DND-41 (cell line): ENCODE measurements at regions not wholly inside any gene's neighbourhood (a gene's known extent, or its start where the extent isn't known, plus 50 kb on each side); places are given as distances from the start of the nearest gene placed in this dataset.

Experiments
- ATAC-seq: fragments of 200-7000 bp; cut with Tn5 transposase; 3 replicates; pipeline ENCODE4 v1.9.1; 2021; ENCODE audit warnings: low read depth; ENCODE audit not compliant: insufficient read depth
- DNase-seq: peaks from one replicate; pipeline ENCODE4 v3.0.0-alpha.2; 2020
- H2AFZ ChIP-seq: 2 replicates; pipeline ENCODE4 v1.6.0; 2012; ENCODE audit warnings: low read depth, low read length
- H3K27ac ChIP-seq: 2 replicates; pipeline ENCODE4 v1.5.1; 2012; ENCODE audit warnings: low read length, inconsistent platforms
- H3K27me3 ChIP-seq: fragments of 200-600 bp; sonication (generic); 2 replicates; pipeline ENCODE4 v1.6.0; 2012; ENCODE audit warnings: low read length, mild to moderate bottlenecking, inconsistent platforms; ENCODE audit not compliant: insufficient read depth, poor library complexity
- H3K36me3 ChIP-seq: 2 replicates; pipeline ENCODE4 v1.5.1; 2012; ENCODE audit warnings: low read length, inconsistent platforms; ENCODE audit not compliant: insufficient read depth
- H3K4me1 ChIP-seq: 2 replicates; pipeline ENCODE4 v1.5.1; 2012; ENCODE audit warnings: mild to moderate bottlenecking, low read length; ENCODE audit not compliant: insufficient read depth
- H3K4me2 ChIP-seq: 2 replicates; pipeline ENCODE4 v1.6.0; 2012; ENCODE audit warnings: mild to moderate bottlenecking, moderate library complexity, low read length, inconsistent platforms; ENCODE audit not compliant: insufficient read depth
- H3K4me3 ChIP-seq, 2 experiments: fragments of 200-600 bp in 1 of 2; shearing (Covaris generic) in 1 of 2; 2 replicates each; pipeline ENCODE4 v1.5.1; 2012 to 2016; ENCODE audit warnings: inconsistent platforms in 2 of 2, low read length in 2 of 2, mild to moderate bottlenecking in 2 of 2, low read depth in 1 of 2, moderate library complexity in 1 of 2
- H3K79me2 ChIP-seq: 2 replicates; pipeline ENCODE4 v1.6.0; 2012; ENCODE audit warnings: low read length, inconsistent platforms; ENCODE audit not compliant: insufficient read depth
- H3K9ac ChIP-seq: 2 replicates; pipeline ENCODE4 v1.6.0; 2012; ENCODE audit warnings: low read depth, mild to moderate bottlenecking, inconsistent platforms, low read length, moderate library complexity
- H3K9me3 ChIP-seq: 2 replicates; pipeline ENCODE4 v1.5.1; 2012; ENCODE audit warnings: low read length, moderate library complexity, mild to moderate bottlenecking, inconsistent platforms; ENCODE audit not compliant: insufficient read depth, severe bottlenecking
- H4K20me1 ChIP-seq: 2 replicates; pipeline ENCODE4 v1.6.0; 2012; ENCODE audit warnings: low read length; ENCODE audit not compliant: insufficient read depth
- EZH2 ChIP-seq: IDR thresholded peaks from 3 replicates; pipeline ENCODE4 v1.6.1; 2012; ENCODE audit warnings: borderline replicate concordance, low read depth, mild to moderate bottlenecking, moderate library complexity, low read length, inconsistent platforms; ENCODE audit not compliant: severe bottlenecking
- TF ChIP-seq, protein P1 (sequence below): IDR thresholded peaks from 2 replicates; pipeline ENCODE4 v1.5.1; 2012; ENCODE audit warnings: borderline replicate concordance, low read length, moderate library complexity, mild to moderate bottlenecking; ENCODE audit not compliant: poor library complexity, severe bottlenecking; ENCODE audit errors: extremely low read depth

DNA sequence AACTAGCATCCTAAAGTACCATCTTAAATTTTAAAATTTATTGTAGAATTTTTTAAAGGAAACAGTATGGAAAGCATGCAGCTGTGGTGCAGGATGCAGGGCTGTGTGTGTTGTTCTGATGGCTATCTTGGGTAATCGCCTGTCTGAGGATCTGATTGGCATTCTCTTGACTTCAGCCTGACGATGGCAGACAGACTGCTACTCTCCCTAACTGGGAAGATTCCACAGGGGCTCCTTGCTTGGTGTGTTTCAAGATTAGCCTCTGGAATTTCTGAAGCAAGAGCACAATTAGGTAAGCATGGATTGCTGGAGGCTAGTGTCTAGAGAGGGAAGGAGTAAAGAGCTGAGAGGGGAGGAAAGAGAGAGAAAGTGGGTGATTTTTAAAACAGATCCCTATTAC, 696.8 kb upstream of the LRFN5 start:
- H3K27ac ChIP-seq, result no peak overlapping the region
- no peak for ATAC-seq

DNA sequence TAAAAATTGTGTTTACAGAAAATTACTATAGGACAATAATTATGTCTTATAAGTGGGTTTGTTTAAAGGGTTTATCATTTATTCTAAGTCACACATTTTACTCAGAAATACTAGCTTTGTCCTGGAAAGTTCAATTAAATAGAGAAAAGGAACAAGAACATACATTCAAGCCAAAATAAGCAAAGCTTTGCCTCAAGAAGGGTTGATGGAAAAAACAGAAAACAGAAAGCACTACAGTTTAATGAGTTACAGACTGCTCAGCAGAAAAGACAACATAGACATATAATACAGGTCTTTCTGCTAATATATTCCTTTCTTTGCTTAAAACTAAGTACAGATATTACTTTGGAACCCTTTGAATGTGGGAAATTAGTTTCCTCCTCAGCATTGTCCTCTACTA, 703.0 kb upstream of the LRFN5 start:
- H4K20me1 ChIP-seq, result no peaks in the 10 kb centered on the region
- no peaks in the 10 kb centered on the region for H3K79me2 ChIP-seq
- H3K9ac ChIP-seq, result no peak overlapping the region
- no peak overlapping the region for H3K4me2 ChIP-seq
- no peak overlapping the region for H2AFZ ChIP-seq
- no peaks in the 10 kb centered on the region for H3K9me3 ChIP-seq
- H3K27ac ChIP-seq, result no peak overlapping the region
- ATAC-seq (no peak), DNase-seq (no peak)
- no peaks in the 10 kb centered on the region for H3K4me1 ChIP-seq
- no peak for TF ChIP-seq EZH2
- TF ChIP-seq, protein P1, sequence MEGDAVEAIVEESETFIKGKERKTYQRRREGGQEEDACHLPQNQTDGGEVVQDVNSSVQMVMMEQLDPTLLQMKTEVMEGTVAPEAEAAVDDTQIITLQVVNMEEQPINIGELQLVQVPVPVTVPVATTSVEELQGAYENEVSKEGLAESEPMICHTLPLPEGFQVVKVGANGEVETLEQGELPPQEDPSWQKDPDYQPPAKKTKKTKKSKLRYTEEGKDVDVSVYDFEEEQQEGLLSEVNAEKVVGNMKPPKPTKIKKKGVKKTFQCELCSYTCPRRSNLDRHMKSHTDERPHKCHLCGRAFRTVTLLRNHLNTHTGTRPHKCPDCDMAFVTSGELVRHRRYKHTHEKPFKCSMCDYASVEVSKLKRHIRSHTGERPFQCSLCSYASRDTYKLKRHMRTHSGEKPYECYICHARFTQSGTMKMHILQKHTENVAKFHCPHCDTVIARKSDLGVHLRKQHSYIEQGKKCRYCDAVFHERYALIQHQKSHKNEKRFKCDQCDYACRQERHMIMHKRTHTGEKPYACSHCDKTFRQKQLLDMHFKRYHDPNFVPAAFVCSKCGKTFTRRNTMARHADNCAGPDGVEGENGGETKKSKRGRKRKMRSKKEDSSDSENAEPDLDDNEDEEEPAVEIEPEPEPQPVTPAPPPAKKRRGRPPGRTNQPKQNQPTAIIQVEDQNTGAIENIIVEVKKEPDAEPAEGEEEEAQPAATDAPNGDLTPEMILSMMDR, result no peak
- H3K27me3 ChIP-seq, result no peaks in the 10 kb centered on the region
- H3K36me3 ChIP-seq, result no peaks in the 10 kb centered on the region
- H3K4me3 ChIP-seq, result no peak overlapping the region

More for the DNA sequence above, 696.8 kb upstream of the LRFN5 start:
- H3K4me2 ChIP-seq, result no peak overlapping the region
- H3K9ac ChIP-seq, result no peak overlapping the region
- DNase-seq, result no peak
- no peaks in the 10 kb centered on the region for H3K4me1 ChIP-seq
- no peaks in the 10 kb centered on the region for H3K27me3 ChIP-seq
- H3K36me3 ChIP-seq, result no peaks in the 10 kb centered on the region
- no peaks in the 10 kb centered on the region for H4K20me1 ChIP-seq
- no peaks in the 10 kb centered on the region for H3K79me2 ChIP-seq
- H3K4me3 ChIP-seq, result no peak overlapping the region
- no peaks in the 10 kb centered on the region for H3K9me3 ChIP-seq
- H2AFZ ChIP-seq, result no peak overlapping the region
- TF ChIP-seq EZH2, result no peak
- TF ChIP-seq, protein P1, result no peak

DNA sequence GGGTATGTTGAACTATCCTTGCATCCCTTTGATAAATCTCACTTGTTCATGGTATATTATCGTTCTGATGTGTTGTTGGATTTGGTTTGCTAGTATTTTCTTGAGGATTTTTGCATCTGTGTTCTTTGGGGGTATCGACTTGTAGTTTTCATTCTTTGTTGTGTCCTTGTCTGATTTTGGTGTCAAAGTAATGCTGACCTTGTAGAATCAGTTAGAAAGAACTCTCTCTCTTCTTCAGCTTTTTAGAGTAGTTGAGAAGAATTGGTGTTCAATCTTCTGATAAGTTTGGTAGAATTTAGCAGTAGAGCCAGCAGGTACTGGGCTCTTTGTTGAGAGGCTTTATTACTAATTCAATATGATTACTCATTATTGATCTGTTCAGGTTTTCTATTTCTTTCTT, 707.2 kb upstream of the LRFN5 start:
- no peak for TF ChIP-seq EZH2
- TF ChIP-seq, protein P1, result no peak
- DNase-seq (no peak), ATAC-seq (no peak)
- no peaks in the 10 kb centered on the region for H4K20me1 ChIP-seq
- H3K4me3 ChIP-seq, result no peak overlapping the region
- no peaks in the 10 kb centered on the region for H3K79me2 ChIP-seq
- no peak overlapping the region for H3K9ac ChIP-seq
- no peak overlapping the region for H3K4me2 ChIP-seq
- H3K9me3 ChIP-seq, result no peaks in the 10 kb centered on the region
- no peak overlapping the region for H2AFZ ChIP-seq
- no peaks in the 10 kb centered on the region for H3K27me3 ChIP-seq
- H3K27ac ChIP-seq, result no peak overlapping the region
- H3K36me3 ChIP-seq, result no peaks in the 10 kb centered on the region
- no peaks in the 10 kb centered on the region for H3K4me1 ChIP-seq

DNA sequence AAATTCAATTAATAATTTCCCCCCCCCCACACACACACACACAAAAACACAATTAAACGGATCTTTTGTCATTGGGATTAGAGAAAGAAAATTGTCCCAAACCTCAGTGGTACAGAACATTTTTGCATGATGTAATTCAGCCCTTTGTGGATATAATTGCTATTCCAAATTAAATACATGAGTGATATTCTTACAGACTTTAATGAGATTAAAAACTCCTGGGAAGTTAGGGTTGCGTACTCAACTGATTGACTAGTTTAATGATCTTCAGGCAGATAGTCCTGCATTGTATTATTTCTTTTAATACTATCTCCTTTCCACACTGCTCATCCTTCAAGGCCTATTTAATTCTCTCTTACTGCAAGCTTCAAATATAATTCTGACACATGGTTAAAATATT, 711.8 kb upstream of the LRFN5 start:
- TF ChIP-seq EZH2, result no peak
- TF ChIP-seq, protein P1, result no peak
- Histone ChIP-seq H3K36me3 (no peaks in the 10 kb centered on the region), H3K9me3 (no peaks in the 10 kb centered on the region), H3K27ac (no peak overlapping the region), H2AFZ (no peak overlapping the region), H3K4me1 (no peaks in the 10 kb centered on the region), H3K4me2 (no peak overlapping the region), H3K79me2 (no peaks in the 10 kb centered on the region), H3K9ac (no peak overlapping the region), H3K27me3 (no peaks in the 10 kb centered on the region), H4K20me1 (no peaks in the 10 kb centered on the region), H3K4me3 (no peak overlapping the region)
- no peak for DNase-seq
- ATAC-seq, result no peak
